NCI-H82 (cell line): ENCODE measurements at regions not wholly inside any gene's neighbourhood (a gene's known extent, or its start where the extent isn't known, plus 50 kb on each side); places are given as distances from the start of the nearest gene placed in this dataset.

Experiments used
- DNase-seq: peaks from one replicate; lab custom pipeline; 2025; lab: John Stamatoyannopoulos, UW

GRCh38 chr17:34740565-34741520 is 161.5 kb downstream of the TMEM132E start:
- DNase-seq: no peak

- no peak for DNase-seq
These were observed 160.0 kb downstream of the TMEM132E start for GRCh38 chr17:34739386-34739785.

GRCh38 chr17:34737673-34738072 is 158.3 kb downstream of the TMEM132E start:
- DNase-seq: peak; percentile 37

- DNase-seq: peak; percentile 93
These were observed 157.2 kb downstream of the TMEM132E start for GRCh38 chr17:34736611-34737010.

GRCh38 chr17:34733333-34733732 is 154.0 kb downstream of the TMEM132E start:
- no peak for DNase-seq

GRCh38 chr17:34730816-34731215 is 151.4 kb downstream of the TMEM132E start:
- DNase-seq: no peak

- no peak for DNase-seq
These were observed 149.5 kb downstream of the TMEM132E start for GRCh38 chr17:34728771-34729310.

GRCh38 chr17:34727601-34728000 is 148.2 kb downstream of the TMEM132E start:
- DNase-seq: no peak

GRCh38 chr17:34726536-34727384 is 147.4 kb downstream of the TMEM132E start:
- DNase-seq: peak; percentile 65

- no peak for DNase-seq
These were observed 146.3 kb downstream of the TMEM132E start for GRCh38 chr17:34725725-34726124.

GRCh38 chr17:34725008-34725407 is 145.6 kb downstream of the TMEM132E start:
- DNase-seq: no peak

GRCh38 chr17:34723875-34724274 is 144.5 kb downstream of the TMEM132E start:
- DNase-seq: no peak

GRCh38 chr17:34721326-34721725 is 141.9 kb downstream of the TMEM132E start:
- no peak for DNase-seq

GRCh38 chr17:34720760-34721159 is 141.4 kb downstream of the TMEM132E start:
- DNase-seq: no peak

GRCh38 chr17:34719569-34719968 is 140.2 kb downstream of the TMEM132E start:
- no peak for DNase-seq

GRCh38 chr17:34717092-34717491 is 137.7 kb downstream of the TMEM132E start:
- DNase-seq: no peak

GRCh38 chr17:34716291-34716690 is 136.9 kb downstream of the TMEM132E start:
- no peak for DNase-seq

- no peak for DNase-seq
These were observed 136.1 kb downstream of the TMEM132E start for GRCh38 chr17:34715504-34715903.

GRCh38 chr17:34714475-34715410 is 135.4 kb downstream of the TMEM132E start:
- no peak for DNase-seq

GRCh38 chr17:34713687-34714086 is 134.3 kb downstream of the TMEM132E start:
- DNase-seq: no peak

GRCh38 chr17:34712481-34713195 is 133.3 kb downstream of the TMEM132E start:
- DNase-seq: no peak
